ENCODE measurements at regions not wholly inside any gene's neighbourhood (a gene's known extent, or its start where the extent isn't known, plus 50 kb on each side); places are given as distances from the start of the nearest gene placed in this dataset.

DNA sequence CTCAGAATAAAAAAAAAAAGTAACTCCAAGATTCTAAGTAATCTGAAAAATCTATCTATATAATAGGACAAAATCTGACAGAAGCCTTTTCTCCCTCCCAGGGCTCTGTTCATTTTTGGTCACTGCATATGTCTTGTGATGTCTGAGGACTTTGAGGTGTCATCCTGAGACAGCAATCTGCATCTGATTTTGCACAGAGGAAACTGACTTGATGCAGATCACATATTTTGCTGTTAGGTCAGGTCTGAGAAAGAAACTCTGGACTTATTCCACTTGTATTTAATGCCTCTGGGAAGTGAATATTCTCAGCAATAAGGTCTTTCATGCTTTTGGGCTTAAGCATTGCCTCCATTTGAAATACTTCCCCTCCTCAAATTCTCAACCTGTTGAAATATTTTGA is 295.2 kb upstream of the THBS1 start:
- Histone ChIP-seq H3K79me2 (ENCODE audit: insufficient read depth, low read length) (no peaks in the 10 kb centered on the region), H3K4me3 (ENCODE audit: low read depth, low read length, poor library complexity, severe bottlenecking) (no peak overlapping the region), H3K4me1 (ENCODE audit: insufficient read depth, low read length, severe bottlenecking) (no peaks in the 10 kb centered on the region), H3K27me3 (ENCODE audit: insufficient read depth, low read length) (no peaks in the 10 kb centered on the region), H3K9me3 (ENCODE audit: low read length) (no peaks in the 10 kb centered on the region), H3K36me3 (ENCODE audit: insufficient read depth, low read length) (no peaks in the 10 kb centered on the region), H2AFZ (ENCODE audit: low read length) (no peak overlapping the region), H3F3A (ENCODE audit: insufficient read depth, low read length) (no peaks in the 10 kb centered on the region), H3K9me2 (ENCODE audit: low read depth, low read length) (no peaks in the 10 kb centered on the region), H3K4me2 (ENCODE audit: low read length) (no peak overlapping the region), H3K9ac (ENCODE audit: low read length) (no peak overlapping the region), H3K27ac (ENCODE audit: low read depth, low read length, poor library complexity, severe bottlenecking) (no peak overlapping the region), H4K20me1 (ENCODE audit: insufficient read depth, low read length) (no peaks in the 10 kb centered on the region)
- TF ChIP-seq CTCF (IDR thresholded peaks at IDR 0.05; ENCODE audit: low read length), result no peak
- no peak for TF ChIP-seq EZH2 (IDR thresholded peaks at IDR 0.05; ENCODE audit: borderline replicate concordance, low read length)

- TF ChIP-seq CTCF (IDR thresholded peaks at IDR 0.05; ENCODE audit: low read length) (no peak), EZH2 (IDR thresholded peaks at IDR 0.05; ENCODE audit: borderline replicate concordance, low read length) (no peak)
- Histone ChIP-seq H3K27ac (ENCODE audit: low read depth, low read length, poor library complexity, severe bottlenecking) (no peak overlapping the region), H3K9me3 (ENCODE audit: low read length) (no peaks in the 10 kb centered on the region), H3K36me3 (ENCODE audit: insufficient read depth, low read length) (no peaks in the 10 kb centered on the region), H4K20me1 (ENCODE audit: insufficient read depth, low read length) (no peaks in the 10 kb centered on the region), H3K4me1 (ENCODE audit: insufficient read depth, low read length, severe bottlenecking) (no peaks in the 10 kb centered on the region), H3K9me2 (ENCODE audit: low read depth, low read length) (no peaks in the 10 kb centered on the region), H2AFZ (ENCODE audit: low read length) (no peak overlapping the region), H3K79me2 (ENCODE audit: insufficient read depth, low read length) (no peaks in the 10 kb centered on the region), H3F3A (ENCODE audit: insufficient read depth, low read length) (no peaks in the 10 kb centered on the region), H3K4me2 (ENCODE audit: low read length) (no peak overlapping the region), H3K9ac (ENCODE audit: low read length) (no peak overlapping the region), H3K27me3 (ENCODE audit: insufficient read depth, low read length) (no peaks in the 10 kb centered on the region), H3K4me3 (ENCODE audit: low read depth, low read length, poor library complexity, severe bottlenecking) (no peak overlapping the region)
These were observed 294.2 kb upstream of the THBS1 start for GRCh38 chr15:39286706-39287105.

DNA sequence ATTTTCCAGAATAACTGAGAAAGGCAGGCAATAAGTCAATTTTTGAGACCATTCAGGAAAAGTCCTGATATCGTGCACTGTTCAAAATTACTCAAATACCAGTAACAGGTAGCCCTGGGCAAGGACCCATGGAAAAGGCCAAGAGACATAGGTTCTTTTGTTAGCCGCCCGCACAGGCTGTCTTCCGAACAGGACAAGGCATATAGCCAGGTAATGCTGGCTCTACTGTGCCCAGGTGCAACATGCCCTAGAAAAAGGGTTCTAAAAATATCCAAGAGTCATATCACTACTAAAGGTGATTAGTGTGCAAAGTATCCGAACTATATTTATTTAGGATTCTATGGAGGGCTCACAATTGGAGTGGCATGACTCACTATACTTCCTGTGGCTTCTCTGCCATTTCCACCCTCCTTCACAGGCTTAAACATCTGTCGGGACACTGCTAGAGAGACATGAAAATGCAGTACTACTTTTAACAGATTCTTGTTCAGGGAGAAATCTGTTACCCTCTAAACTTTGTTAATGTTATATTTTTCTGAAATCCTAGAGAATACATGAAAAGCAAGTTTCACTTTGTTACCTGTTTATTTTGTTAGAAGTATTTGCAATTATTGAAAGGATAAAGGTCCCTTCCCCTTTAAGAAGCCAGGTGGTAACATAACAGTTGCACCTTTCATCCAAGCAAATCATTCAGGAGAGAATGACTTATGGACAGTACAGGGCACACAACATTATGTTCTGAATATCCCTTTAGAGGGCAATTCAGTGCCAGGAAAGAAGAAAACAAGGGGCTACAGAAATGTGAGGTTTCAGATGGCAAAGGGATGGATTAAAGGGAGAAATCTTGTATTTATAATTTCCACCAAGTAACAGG is 293.3 kb upstream of the THBS1 start:
- no peak overlapping the region for H3K9ac ChIP-seq (ENCODE audit: low read length)

More for the DNA sequence above, 293.3 kb upstream of the THBS1 start:
- Histone ChIP-seq H3K27ac (ENCODE audit: low read depth, low read length, poor library complexity, severe bottlenecking) (no peak overlapping the region), H3K9me2 (ENCODE audit: low read depth, low read length) (no peaks in the 10 kb centered on the region), H3K4me3 (ENCODE audit: low read depth, low read length, poor library complexity, severe bottlenecking) (no peak overlapping the region), H3K4me2 (ENCODE audit: low read length) (no peak overlapping the region), H3K79me2 (ENCODE audit: insufficient read depth, low read length) (no peaks in the 10 kb centered on the region), H3F3A (ENCODE audit: insufficient read depth, low read length) (no peaks in the 10 kb centered on the region), H3K36me3 (ENCODE audit: insufficient read depth, low read length) (no peaks in the 10 kb centered on the region), H3K27me3 (ENCODE audit: insufficient read depth, low read length) (no peaks in the 10 kb centered on the region), H3K9me3 (ENCODE audit: low read length) (no peaks in the 10 kb centered on the region), H2AFZ (ENCODE audit: low read length) (no peak overlapping the region), H4K20me1 (ENCODE audit: insufficient read depth, low read length) (no peaks in the 10 kb centered on the region), H3K4me1 (ENCODE audit: insufficient read depth, low read length, severe bottlenecking) (no peaks in the 10 kb centered on the region)
- TF ChIP-seq EZH2 (IDR thresholded peaks at IDR 0.05; ENCODE audit: borderline replicate concordance, low read length), result no peak
- TF ChIP-seq CTCF (IDR thresholded peaks at IDR 0.05; ENCODE audit: low read length), result no peak
